ENCODE measurements at regions not wholly inside any gene's neighbourhood (a gene's known extent, or its start where the extent isn't known, plus 50 kb on each side); places are given as distances from the start of the nearest gene placed in this dataset.
"Not testable (repeated sequence)": the region's sequence is repeated elsewhere in the genome, so short reads cannot be mapped to it uniquely, and the experiment has no call there.

DNA sequence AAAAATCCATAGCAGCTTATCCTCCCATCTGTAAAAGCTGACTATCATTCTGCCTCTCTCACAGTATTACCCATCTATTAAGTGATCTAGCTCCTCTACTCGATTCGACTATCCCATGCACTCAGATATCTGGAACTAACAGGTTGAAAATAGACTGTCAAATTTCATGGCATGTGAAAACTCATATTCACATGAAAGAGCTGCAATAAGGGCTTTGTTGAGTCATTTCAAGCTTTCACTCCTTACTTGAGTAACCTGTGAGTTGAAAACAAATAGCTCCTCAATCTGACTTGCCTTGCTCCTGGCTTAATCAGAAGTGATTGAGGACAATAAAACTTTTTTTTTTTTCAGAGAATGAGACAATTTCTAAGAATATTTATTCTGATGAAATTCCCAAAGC lies 192.4 kb upstream of the ERBB4 start:
- in situ Hi-C loops (cut with HindIII; ENCODE audit: low pct_ligation_motif_present, low pct_unique_long_range_greater_than_20kb, low sequenced_read_pairs): no loop called here
- DNase-seq: no peak

DNA sequence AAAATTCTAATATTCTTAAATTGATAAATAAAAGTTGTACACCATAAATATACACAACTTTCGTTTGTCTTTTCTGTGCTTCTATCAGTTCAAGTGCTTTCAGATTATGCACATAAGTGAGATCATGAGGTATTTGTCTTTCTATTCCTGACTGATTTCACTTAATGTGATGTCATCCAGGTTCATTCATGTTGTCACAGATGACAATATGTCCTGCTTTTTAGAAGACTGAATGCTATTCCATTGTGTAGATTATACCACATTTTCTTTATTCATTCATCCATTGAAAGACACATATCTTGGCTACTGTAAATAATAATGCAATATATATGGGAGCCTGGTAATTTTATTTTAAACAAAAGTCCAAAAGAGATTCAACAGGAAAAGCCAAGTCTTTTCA lies 190.1 kb upstream of the ERBB4 start:
- DNase-seq: no peak
- in situ Hi-C loops (cut with HindIII; ENCODE audit: low pct_ligation_motif_present, low pct_unique_long_range_greater_than_20kb, low sequenced_read_pairs): no loop called here

DNA sequence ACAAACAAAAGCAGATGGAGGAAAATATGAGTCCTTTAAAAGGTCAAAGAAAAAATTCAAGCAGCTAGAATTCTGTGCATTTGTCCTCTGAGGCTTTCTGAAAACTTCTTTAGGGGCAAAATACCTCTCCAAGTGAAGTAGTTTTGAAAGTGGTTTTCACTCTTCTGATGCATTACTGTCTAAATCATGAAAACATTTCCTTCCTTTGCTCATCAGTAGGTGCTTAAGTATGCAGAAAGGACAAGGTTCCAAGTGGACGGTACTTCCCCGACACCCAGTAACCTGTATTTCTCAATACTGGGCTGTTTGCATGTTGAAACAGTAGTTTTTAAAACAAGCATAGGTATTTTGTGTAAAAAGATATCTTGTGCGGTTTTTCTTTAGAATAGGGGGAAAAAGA lies 189.1 kb upstream of the ERBB4 start:
- DNase-seq: no peak
- in situ Hi-C loops (cut with HindIII; ENCODE audit: low pct_ligation_motif_present, low pct_unique_long_range_greater_than_20kb, low sequenced_read_pairs): no loop called here

GRCh38 chr2:212726403-212726802 lies 187.8 kb upstream of the ERBB4 start:
- in situ Hi-C loops (cut with HindIII; ENCODE audit: low pct_ligation_motif_present, low pct_unique_long_range_greater_than_20kb, low sequenced_read_pairs): no loop called here

DNA sequence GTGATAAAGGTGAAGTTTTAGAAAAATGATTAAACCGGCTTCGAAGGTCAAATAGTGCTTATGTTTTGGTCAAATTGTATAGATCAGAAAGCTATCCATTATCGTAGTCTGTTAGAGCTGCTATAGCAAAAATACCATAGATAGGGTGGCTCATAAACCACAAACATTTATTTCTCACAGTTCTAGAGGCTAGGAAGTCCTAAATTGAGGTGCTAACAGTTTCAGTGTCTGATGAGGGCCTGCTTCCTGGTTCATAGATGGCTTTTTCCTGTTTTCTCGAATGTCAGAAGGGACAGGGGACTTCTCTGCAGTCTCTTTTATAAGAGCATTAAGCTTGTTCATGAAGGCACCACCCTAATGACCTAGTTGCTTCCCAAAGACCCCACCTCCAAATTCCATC lies 186.6 kb upstream of the ERBB4 start:
- no peak for DNase-seq
- in situ Hi-C loops (cut with HindIII; ENCODE audit: low pct_ligation_motif_present, low pct_unique_long_range_greater_than_20kb, low sequenced_read_pairs): no loop called here

More at GRCh38 chr2:212726403-212726802, 187.8 kb upstream of the ERBB4 start:
- DNase-seq: no peak

DNA sequence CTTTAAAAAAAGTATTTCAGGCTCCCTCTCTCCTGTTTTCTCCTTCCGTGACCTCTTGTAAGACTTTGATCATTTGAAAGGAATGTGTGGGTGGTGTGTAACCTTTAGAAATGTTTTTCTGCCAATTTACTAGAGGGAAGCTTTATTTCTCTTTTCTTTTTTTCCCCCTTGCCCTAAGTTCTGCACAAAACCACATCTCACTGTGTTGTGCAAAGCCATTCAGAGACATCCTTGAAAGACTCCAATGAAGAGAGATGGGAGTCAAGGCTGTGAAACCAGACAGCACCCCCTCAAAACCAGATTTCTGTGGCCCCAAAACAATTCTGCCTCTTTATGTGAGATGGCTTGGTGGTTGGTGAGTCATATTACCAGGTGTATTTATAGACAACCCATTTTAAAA lies 184.6 kb upstream of the ERBB4 start:
- DNase-seq: no peak
- in situ Hi-C loops (cut with HindIII; ENCODE audit: low pct_ligation_motif_present, low pct_unique_long_range_greater_than_20kb, low sequenced_read_pairs): no loop called here

DNA sequence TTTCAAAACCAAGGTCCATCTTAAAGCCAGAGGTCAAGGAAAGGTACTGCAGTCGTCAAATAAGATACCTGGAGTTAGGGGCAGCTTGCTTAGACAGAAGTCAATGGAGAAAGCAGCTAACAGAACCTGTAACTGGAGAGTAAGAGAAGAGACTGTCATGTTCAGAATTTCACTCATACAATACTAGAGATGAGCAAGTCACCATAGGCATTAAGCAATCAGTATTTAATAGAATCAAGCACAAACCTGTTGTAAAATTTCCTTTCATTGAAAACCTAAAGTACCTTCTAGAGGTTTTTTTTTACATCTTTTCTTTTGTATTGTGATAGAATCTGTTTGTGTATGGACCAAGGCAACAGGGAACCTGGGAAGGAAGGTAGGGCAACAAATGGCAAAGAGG lies 183.4 kb upstream of the ERBB4 start:
- in situ Hi-C loops (cut with HindIII; ENCODE audit: low pct_ligation_motif_present, low pct_unique_long_range_greater_than_20kb, low sequenced_read_pairs): no loop called here
- DNase-seq: no peak

GRCh38 chr2:212721026-212721451 lies 182.4 kb upstream of the ERBB4 start:
- no peak for DNase-seq
- in situ Hi-C loops (cut with HindIII; ENCODE audit: low pct_ligation_motif_present, low pct_unique_long_range_greater_than_20kb, low sequenced_read_pairs): no loop called here

DNA sequence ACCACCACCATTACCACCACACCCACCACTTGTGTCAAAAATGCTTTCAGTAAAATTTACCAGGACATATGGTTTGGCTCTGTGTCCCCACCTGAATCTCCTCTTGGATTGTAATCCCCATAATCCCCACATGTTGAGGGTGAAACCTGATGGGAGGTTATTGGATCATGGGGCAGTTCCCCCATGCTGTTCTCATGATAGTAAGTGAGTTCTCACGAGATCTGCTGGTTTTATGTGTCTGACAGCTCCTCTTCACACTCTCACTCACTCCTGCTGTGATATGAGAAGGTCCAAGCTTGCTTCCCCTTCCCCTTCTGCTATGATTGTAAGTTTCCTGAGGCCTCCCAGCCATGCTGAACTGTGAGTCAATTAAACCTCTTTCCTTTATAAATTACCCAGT lies 176.8 kb upstream of the ERBB4 start:
- in situ Hi-C loops (cut with HindIII; ENCODE audit: low pct_ligation_motif_present, low pct_unique_long_range_greater_than_20kb, low sequenced_read_pairs); DNase-seq: not testable (repeated sequence)

- no peak for DNase-seq
- in situ Hi-C loops (cut with HindIII; ENCODE audit: low pct_ligation_motif_present, low pct_unique_long_range_greater_than_20kb, low sequenced_read_pairs): no loop called here
Measured at GRCh38 chr2:212713681-212714080, 175.1 kb upstream of the ERBB4 start.

DNA sequence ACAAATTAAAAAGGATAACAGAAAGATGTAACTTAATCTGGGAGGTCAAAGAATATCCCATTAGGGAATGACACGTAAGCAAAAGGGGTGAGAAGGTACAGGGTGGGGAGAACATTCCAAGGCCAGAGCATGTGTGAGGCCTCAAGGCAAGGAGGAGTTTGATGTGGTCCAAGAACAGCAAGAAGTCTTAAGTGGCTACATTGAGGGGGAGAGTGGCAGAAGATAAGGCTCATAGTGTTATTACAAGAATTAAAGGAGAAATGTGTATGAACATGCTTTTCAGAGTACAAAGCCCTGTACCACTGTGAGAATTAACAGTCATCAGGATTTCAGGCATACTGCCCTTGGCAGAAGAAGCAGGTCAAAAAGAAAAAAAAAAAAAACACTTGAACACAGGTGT lies 174.4 kb upstream of the ERBB4 start:
- DNase-seq: no peak
- in situ Hi-C loops (cut with HindIII; ENCODE audit: low pct_ligation_motif_present, low pct_unique_long_range_greater_than_20kb, low sequenced_read_pairs): no loop called here

DNA sequence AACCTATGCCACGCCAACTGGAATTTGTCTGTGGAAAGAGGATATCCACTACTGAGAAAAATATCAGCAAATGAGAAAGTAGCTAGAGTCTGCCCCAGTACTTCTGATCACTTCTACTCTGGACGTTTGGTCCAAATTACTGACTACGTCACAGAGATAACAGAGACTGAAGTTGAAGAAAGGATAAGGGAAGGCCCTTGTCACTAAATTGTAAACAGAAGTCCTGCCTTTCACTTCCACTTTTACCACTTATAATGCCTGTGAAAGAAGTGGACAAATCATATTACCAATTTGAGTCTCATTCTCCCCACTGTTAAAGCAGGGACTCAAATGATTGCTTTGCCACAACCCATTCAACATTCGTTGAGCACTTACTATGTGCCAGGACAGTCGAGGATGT lies 173.9 kb upstream of the ERBB4 start:
- DNase-seq: no peak
- in situ Hi-C loops (cut with HindIII; ENCODE audit: low pct_ligation_motif_present, low pct_unique_long_range_greater_than_20kb, low sequenced_read_pairs): no loop called here

GRCh38 chr2:212711856-212712255 lies 173.3 kb upstream of the ERBB4 start:
- in situ Hi-C loops (cut with HindIII; ENCODE audit: low pct_ligation_motif_present, low pct_unique_long_range_greater_than_20kb, low sequenced_read_pairs): no loop called here
- DNase-seq: no peak

DNA sequence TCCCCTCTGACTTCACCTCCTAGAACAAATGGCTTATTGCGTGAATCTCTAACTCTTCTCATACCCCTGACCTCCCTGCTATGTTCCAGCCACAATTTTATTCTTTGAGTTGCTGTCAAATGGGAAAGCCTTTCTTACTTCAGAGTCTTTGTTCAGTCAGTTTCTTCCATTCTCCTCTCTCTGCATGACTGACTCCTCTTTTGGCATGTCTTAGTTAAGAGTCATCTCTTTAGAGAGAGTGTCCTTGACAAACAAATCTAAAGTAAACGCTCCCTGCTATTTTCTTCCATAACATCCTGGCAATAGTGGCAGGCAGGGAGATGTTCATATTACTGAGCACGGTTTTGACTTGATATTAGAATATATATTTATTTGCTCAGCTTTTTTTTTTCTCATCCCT lies 170.7 kb upstream of the ERBB4 start:
- DNase-seq: no peak
- in situ Hi-C loops (cut with HindIII; ENCODE audit: low pct_ligation_motif_present, low pct_unique_long_range_greater_than_20kb, low sequenced_read_pairs): no loop called here

GRCh38 chr2:212708355-212708754 lies 169.8 kb upstream of the ERBB4 start:
- in situ Hi-C loops (cut with HindIII; ENCODE audit: low pct_ligation_motif_present, low pct_unique_long_range_greater_than_20kb, low sequenced_read_pairs): no loop called here
- no peak for DNase-seq

DNA sequence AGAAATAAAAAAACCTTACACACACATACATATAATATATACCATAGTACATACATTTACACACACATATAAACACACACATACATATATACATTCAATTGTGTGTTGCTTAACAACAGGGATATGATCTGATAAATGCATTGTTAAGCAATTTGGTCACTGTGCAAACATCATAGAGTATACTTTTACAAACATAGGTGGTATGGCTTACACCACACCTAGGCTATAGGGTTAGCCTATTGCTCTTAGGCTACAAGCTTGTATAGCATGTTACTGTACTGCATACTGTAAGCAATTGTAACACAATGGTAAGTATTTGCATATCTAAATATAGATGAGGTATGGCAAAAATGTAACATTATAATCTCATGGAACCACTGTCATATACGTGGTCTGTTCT lies 156.8 kb upstream of the ERBB4 start:
- DNase-seq: no peak
- in situ Hi-C loops (cut with HindIII; ENCODE audit: low pct_ligation_motif_present, low pct_unique_long_range_greater_than_20kb, low sequenced_read_pairs): no loop called here

GRCh38 chr2:212694398-212694797 lies 155.8 kb upstream of the ERBB4 start:
- no peak for DNase-seq
- in situ Hi-C loops (cut with HindIII; ENCODE audit: low pct_ligation_motif_present, low pct_unique_long_range_greater_than_20kb, low sequenced_read_pairs): no loop called here

DNA sequence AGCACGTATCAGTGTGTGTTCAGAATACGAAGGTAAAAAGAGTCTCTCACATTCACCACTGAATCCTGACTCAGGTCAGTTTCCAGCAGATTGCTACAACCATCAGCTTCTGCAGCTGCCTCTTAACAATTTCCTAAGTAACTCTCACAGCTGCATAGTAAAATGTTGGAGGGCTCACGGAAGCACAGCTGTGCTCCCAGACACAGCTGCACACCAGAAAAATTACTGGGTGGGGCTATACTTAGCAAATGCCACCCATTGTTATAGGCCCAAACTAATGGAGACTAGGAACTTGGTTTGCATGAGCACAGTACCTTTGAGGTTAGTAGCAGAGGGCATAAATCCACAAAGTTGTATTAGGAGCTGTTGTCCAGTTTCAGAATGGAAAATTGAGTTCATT lies 153.9 kb upstream of the ERBB4 start:
- DNase-seq: no peak
- in situ Hi-C loops (cut with HindIII; ENCODE audit: low pct_ligation_motif_present, low pct_unique_long_range_greater_than_20kb, low sequenced_read_pairs): no loop called here

DNA sequence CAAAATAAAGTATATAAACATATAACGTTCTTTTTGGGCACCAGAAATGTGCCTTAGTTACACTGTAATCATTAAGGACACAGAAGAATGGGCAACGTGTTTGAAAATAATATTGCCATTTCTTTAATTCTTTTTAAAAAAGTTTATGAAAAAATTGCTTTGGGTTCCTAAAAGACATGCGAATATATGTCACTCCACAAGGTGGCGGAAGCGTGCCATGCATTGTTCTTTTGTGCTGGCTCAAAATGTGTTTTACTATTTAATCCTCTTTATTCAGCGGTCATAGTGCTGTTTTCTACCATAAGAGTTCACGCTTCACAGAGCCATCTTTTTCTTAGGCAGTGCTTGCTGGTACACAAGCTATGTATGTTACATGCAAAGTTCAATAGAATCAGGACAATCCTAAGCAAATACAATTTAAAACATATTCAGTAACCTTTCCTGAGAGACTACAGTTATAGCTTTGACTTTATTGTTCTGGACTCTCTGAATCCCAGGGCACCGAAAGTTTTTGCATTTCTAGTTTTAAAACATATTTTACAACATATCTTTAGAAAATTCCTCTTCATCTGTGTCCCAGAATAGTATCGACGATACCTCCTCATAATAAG lies 147.8 kb upstream of the ERBB4 start:
- in situ Hi-C loops (cut with HindIII; ENCODE audit: low pct_ligation_motif_present, low pct_unique_long_range_greater_than_20kb, low sequenced_read_pairs): no loop called here

DNA sequence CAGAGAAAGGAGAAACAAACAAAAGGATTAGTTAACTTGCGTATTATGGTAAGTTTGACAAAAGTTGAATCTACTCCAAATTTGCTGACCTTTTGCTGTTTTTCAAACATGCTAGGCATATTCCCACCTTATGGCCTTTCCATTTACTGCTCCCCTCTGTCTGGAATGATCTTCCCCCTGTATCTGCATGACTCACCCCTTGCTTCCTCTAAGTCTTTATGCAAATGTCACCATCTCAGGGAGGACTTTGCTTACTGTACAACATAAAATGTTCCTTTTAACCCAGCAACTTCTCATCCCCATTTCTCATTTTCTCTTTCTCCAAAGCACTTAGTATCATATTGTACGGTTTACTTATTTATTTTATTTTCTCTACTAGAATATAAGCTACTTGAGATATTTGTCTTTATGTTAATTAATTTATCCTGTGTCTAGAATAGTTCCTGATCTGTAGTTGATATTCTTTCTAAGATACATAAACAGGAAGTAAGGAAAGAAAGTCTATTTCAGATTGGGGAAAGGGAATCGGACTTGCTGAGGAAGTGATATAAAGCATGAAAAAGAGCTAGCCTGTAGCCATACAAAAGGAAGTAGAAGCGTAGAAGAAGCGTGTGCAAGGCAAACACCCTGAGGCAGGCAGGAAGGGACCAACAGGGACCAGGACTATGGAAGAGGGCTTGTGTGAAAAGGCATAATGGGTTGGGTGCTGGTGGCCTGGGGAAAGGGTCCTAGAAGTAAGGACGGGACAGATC lies 144.9 kb upstream of the ERBB4 start:
- in situ Hi-C loops (cut with HindIII; ENCODE audit: low pct_ligation_motif_present, low pct_unique_long_range_greater_than_20kb, low sequenced_read_pairs): no loop called here
- DNase-seq: no peak

More for the DNA sequence above, 147.8 kb upstream of the ERBB4 start:
- peak; percentile 57 for DNase-seq

Data from ACHN (cell line).